T47D (cell line): ENCODE measurements at regions not wholly inside any gene's neighbourhood (a gene's known extent, or its start where the extent isn't known, plus 50 kb on each side); places are given as distances from the start of the nearest gene placed in this dataset.
"Not testable (repeated sequence)": the region's sequence is repeated elsewhere in the genome, so short reads cannot be mapped to it uniquely, and the experiment has no call there.

ENCODE experiments used
- DNase-seq, 2 experiments: peaks; one replicate each; pipeline versions ENCODE4 v3.0.0 to v3.0.0-alpha.2; 2011 to 2012; ENCODE audit warnings: low read depth in 1 of 2, low spot score in 1 of 2
- JUND ChIP-seq: IDR thresholded peaks from 2 replicates; pipeline ENCODE4 v1.6.1; 2012; ENCODE audit warnings: low read depth
- in situ Hi-C: cut with HindIII; loops from 2 replicates; pipeline ENCODE4 v1.10.0; 2016; ENCODE audit warnings: low sequenced_read_pairs, low pct_unique_long_range_greater_than_20kb

- no peak for DNase-seq
- TF ChIP-seq JUND, result no peak
- in situ Hi-C loops, result no loop called here
Measured at GRCh38 chr2:5617796-5618195, 74.4 kb upstream of the SOX11 start.

- in situ Hi-C loops, result no loop called here
- no peak for TF ChIP-seq JUND
- DNase-seq, result no peak
Measured at GRCh38 chr2:5618271-5618670, 73.9 kb upstream of the SOX11 start.

GRCh38 chr2:5625556-5626065 lies 66.6 kb upstream of the SOX11 start:
- peak in 1 of 2 experiments; percentile 27 for DNase-seq

DNA sequence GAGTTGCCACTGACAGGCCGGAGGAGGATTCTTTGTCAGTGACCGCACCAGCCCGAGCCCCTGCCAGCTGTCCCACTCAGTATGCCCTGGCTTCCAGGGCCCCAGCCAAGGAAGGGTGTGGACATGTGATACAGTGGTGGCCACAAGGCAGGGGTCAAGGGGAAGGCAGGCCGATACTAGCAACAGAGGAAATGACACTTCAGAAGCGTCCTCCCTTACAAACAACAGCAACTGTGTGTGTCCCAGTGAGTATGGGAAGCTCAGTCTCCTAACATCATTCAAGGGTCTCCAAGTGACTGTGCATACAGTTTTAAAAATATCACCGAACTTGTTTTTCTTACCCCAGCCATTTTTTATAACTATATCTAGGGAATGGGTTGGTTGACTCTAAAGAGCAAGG lies 63.7 kb upstream of the SOX11 start:
- DNase-seq, in situ Hi-C loops: not testable (repeated sequence)

More at GRCh38 chr2:5625556-5626065, 66.6 kb upstream of the SOX11 start:
- in situ Hi-C loops, result not testable (repeated sequence)

- DNase-seq, in situ Hi-C loops: not testable (repeated sequence)
Measured at GRCh38 chr2:5629510-5629909, 62.7 kb upstream of the SOX11 start.

DNA sequence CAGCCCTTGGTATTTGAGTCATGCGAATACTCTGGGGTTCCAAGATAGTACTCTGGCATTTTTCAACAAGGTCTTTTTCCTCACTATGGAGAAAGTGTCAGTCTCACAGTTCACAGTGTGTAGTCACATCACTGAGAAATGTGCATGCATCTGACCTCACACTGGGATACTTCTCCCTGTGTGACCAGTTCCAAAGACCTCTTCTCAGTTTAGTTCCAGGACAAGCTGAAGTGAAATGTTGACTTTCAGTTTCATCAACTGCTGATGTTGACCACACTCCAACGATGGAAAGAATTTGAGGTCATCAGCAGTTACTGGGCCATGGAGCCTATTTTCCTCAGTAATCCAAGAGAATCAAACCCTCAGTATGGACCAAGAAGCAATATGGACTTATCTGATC lies 55.1 kb upstream of the SOX11 start:
- DNase-seq, in situ Hi-C loops: not testable (repeated sequence)
